Heart left ventricle (tissue), 16 donors: ENCODE measurements at regions not wholly inside any gene's neighbourhood (a gene's known extent, or its start where the extent isn't known, plus 50 kb on each side); places are given as distances from the start of the nearest gene placed in this dataset.

Source experiments
- ATAC-seq, 4 donors: fragments of 200-7000 bp; cut with Tn5 transposase; one replicate each; pipeline ENCODE4 v1.9.1; 2020 to 2022; ENCODE audit warnings: moderate library complexity in 4 of 4, mild to moderate bottlenecking in 3 of 4, moderate number of reproducible peaks in 1 of 4
- DNase-seq, 5 donors: peaks; one replicate each; pipeline ENCODE4 v3.0.0-alpha.2; 2020
- H3K27ac ChIP-seq, 12 donors: fragments of 200-600 bp; sonication (generic) in 4 of 12; one replicate each; pipeline versions ENCODE4 v1.5.0 to v1.8.0; 2016 to 2022; ENCODE audit warnings: mild to moderate bottlenecking in 2 of 12
- H3K27me3 ChIP-seq, 9 donors: fragments of 200-600 bp; sonication (generic) in 2 of 9; one replicate each; pipeline versions ENCODE4 v1.5.1 to v1.8.0; 2016 to 2022; ENCODE audit warnings: mild to moderate bottlenecking in 3 of 9
- H3K36me3 ChIP-seq, 9 donors: fragments of 200-600 bp; sonication (generic) in 2 of 9; one replicate each; pipeline versions ENCODE4 v1.5.0 to v1.8.0; 2018 to 2022; ENCODE audit warnings: mild to moderate bottlenecking in 2 of 9
- H3K4me1 ChIP-seq, 12 donors: fragments of 200-600 bp; sonication (generic) in 4 of 12; one replicate each; pipeline versions ENCODE4 v1.5.0 to v1.8.0; 2016 to 2022; ENCODE audit warnings: mild to moderate bottlenecking in 3 of 12
- H3K4me3 ChIP-seq, 12 donors: fragments of 200-600 bp; sonication (generic) in 4 of 12; one replicate each; pipeline versions ENCODE4 v1.5.0 to v1.8.0; 2017 to 2022; ENCODE audit warnings: mild to moderate bottlenecking in 9 of 12, moderate library complexity in 4 of 12
- H3K9me3 ChIP-seq, 12 donors: fragments of 200-600 bp; sonication (generic) in 4 of 12; one replicate each; pipeline versions ENCODE4 v1.5.0 to v1.8.0; 2016 to 2022; ENCODE audit warnings: mild to moderate bottlenecking in 1 of 12
- POLR2A ChIP-seq, 2 donors: fragments of 450-650 bp; IDR thresholded peaks; one replicate each; pipeline ENCODE4 v1.6.1; 2017; ENCODE audit warnings: antibody characterized with exemption in 2 of 2, mild to moderate bottlenecking in 2 of 2, moderate library complexity in 2 of 2
- WGBS, 4 donors: extraction: QIAGEN DNeasy Blood & Tissue Kit in 2 of 4; methylation state at CpG; one replicate each; pipeline versions ENCODE4 v1.1.5 to v1.1.7; 2013 to 2018; 5-methylcytosine and 5-hydroxymethylcytosine counted together
- intact Hi-C, 10 donors: fragments of 100-400 bp; cut with DNase I; formaldehyde crosslinking; loops; one replicate each; pipeline versions ENCODE4 v1.11.1 to v1.14.2; 2022
- TF ChIP-seq, protein P1 (sequence below), 12 donors: fragments of 200-600 bp; sonication (generic) in 4 of 12; IDR thresholded peaks; one replicate each; pipeline versions ENCODE4 v1.5.0 to v1.8.0; 2018 to 2022; ENCODE audit warnings: antibody characterized with exemption in 12 of 12, mild to moderate bottlenecking in 5 of 12
- donor health status: ischemic (EF 13 %, LVEDD 7.1; RV severe dilation, severe dysfunction).
- donor health status: healthy with polysubstance abuse.
- donor health status: DM: no; HTN: yes; CAD: no.
- donor health status: DM: no; HTN: no; CAD: no.
- donor health status: ischemic (EF 25% LVEDD 6.9; RV normal size, moderate dysfunction).
- donor health status: ischemic (EF 25% LVEDD 5.7; RV mildly dilated, moderate dysfunction).
- donor health status: healthy.
- donor health status: DM: yes; HTN: yes; CAD: no.
- donor health status: ischemic (EF 35%, LVEDD 5.7; RV mildly dilated, moderate dysfunction).
- donor health status: nonischemic (EF 11% LVEDD 7.7; RV severe dilation, severe dysfunction).
- donor health status: DM: yes; HTN: yes; CAD: no.
- donor health status: PGD.
- donor health status: ischemic (EF 29% LVEDD 5.4; RV normal size, mild dysfunction).
- donor health status: nonischemic (EF 23%, LVEDD 6.1; RV moderate dilation, normal function).

DNA sequence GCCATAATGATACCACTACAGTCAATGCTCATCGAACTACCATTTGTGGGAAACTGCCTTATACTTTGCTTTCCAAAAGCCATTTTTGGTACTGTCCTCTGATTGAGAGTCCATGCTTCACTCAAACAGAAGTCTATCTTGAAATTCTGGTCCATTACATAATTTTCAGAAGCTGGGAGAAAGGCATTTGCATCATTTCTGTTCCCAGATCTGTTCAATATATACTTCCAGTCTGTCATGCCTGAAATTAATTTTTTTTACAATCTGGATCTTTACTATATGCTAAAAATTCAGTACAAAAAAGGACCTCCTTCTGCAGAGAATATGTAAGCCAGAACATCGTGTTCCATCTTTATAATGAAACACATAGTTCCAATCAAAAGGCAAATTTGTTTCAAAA is 528.9 kb upstream of the MEF2C start:
- no peaks in the 10 kb centered on the region for H3K9me3 ChIP-seq
- TF ChIP-seq, protein P1, sequence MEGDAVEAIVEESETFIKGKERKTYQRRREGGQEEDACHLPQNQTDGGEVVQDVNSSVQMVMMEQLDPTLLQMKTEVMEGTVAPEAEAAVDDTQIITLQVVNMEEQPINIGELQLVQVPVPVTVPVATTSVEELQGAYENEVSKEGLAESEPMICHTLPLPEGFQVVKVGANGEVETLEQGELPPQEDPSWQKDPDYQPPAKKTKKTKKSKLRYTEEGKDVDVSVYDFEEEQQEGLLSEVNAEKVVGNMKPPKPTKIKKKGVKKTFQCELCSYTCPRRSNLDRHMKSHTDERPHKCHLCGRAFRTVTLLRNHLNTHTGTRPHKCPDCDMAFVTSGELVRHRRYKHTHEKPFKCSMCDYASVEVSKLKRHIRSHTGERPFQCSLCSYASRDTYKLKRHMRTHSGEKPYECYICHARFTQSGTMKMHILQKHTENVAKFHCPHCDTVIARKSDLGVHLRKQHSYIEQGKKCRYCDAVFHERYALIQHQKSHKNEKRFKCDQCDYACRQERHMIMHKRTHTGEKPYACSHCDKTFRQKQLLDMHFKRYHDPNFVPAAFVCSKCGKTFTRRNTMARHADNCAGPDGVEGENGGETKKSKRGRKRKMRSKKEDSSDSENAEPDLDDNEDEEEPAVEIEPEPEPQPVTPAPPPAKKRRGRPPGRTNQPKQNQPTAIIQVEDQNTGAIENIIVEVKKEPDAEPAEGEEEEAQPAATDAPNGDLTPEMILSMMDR (IDR thresholded peaks at IDR 0.05) = no peak
- TF ChIP-seq POLR2A (IDR thresholded peaks at IDR 0.05) = no peak
- no peak for DNase-seq
- 91 to 99% (median 95%) methylated on average over 2 of the region's 2 CpGs for WGBS, 4 donors
- no peak for ATAC-seq
- no peaks in the 10 kb centered on the region for H3K36me3 ChIP-seq
- H3K4me3 ChIP-seq = no peak overlapping the region
- H3K27ac ChIP-seq = no peak overlapping the region
- intact Hi-C loops = no loop called here
- H3K4me1 ChIP-seq = peaks cover 0 to 1% (median 0%) of the 10 kb centered on the region in 12 donors
- H3K27me3 ChIP-seq = no peaks in the 10 kb centered on the region

DNA sequence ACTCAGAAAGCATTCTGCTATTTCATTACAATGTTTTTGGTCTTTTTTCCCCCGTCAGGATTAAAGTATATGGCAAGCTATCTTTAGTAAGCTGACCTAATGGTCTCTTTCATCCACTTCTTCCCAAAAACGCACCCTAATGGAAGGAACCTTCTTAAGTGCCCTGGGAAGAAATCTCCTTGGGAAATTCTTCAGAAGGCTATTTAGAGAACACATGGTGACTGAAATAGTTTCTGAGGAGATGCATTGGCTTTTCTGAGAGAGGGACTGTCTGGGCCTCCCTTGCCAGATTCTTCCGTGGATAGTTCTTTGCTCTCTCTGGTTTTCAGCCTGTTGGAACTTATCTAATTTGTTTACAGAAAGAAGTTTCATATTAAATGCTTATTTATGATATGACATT is 524.1 kb upstream of the MEF2C start:
- intact Hi-C loops = no loop called here
- TF ChIP-seq POLR2A (IDR thresholded peaks at IDR 0.05) = no peak
- TF ChIP-seq, protein P1 (IDR thresholded peaks at IDR 0.05) = no peak
- Histone ChIP-seq H3K27me3 (no peaks in the 10 kb centered on the region), H3K27ac (peak overlapping the region in 6 of 12 donors; percentile 9 to 60 (median 30)), H3K4me1 (peaks cover 0 to 3% (median 0%) of the 10 kb centered on the region in 12 donors), H3K4me3 (no peak overlapping the region), H3K9me3 (no peaks in the 10 kb centered on the region), H3K36me3 (no peaks in the 10 kb centered on the region)
- ATAC-seq (peak in 1 of 4 donors; percentile 37), DNase-seq (no peak)
- WGBS, 4 donors = 57 to 68% (median 64%) methylated on average over 3 of the region's 3 CpGs

DNA sequence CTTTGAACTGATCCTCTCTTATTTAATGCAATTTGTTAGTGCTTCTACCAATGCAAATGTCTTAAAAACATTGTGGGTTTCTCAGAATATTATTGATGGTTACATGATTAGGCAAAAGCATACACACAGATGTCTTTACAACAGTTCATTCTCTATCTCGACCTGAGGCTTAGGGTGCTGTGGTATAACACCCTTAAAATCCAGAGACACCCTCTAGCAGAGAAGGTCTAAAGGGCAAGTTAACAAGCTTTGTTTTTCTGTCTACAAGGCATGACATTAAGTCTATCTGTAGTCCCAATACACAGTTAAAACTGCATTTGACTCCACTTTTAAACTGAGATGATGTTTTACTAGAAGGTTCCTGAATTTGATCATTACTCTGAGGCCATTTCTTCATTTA is 518.7 kb upstream of the MEF2C start:
- Histone ChIP-seq H3K9me3 (no peaks in the 10 kb centered on the region), H3K4me1 (peaks cover 0 to 27% (median 0%) of the 10 kb centered on the region in 12 donors), H3K27ac (no peak overlapping the region), H3K4me3 (no peak overlapping the region), H3K27me3 (no peaks in the 10 kb centered on the region), H3K36me3 (no peaks in the 10 kb centered on the region)
- intact Hi-C loops = no loop called here
- ATAC-seq = no peak
- 74 to 93% (median 79%) methylated on average over 1 of the region's 1 CpG for WGBS, 4 donors
- TF ChIP-seq, protein P1 (IDR thresholded peaks at IDR 0.05) = no peak
- no peak for TF ChIP-seq POLR2A (IDR thresholded peaks at IDR 0.05)
- no peak for DNase-seq

DNA sequence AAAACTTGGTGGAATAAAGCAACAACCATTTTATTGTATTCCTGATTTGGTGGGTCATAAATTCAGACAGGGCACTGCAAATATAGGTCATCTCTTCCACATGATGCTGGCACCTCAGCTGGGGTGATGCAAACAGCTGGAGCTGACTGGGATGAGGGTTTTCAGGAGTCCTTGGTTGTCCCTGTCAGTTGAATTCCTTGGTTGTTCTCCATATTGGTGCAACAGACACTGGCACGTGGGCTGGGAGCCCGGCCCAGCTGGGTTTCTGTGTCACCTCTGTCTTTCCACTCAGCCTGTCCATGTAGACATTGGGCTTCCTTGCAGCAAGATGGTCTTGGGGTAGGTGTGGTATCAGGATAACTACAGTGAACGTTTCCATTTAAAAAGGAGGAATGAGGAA is 518.0 kb upstream of the MEF2C start:
- TF ChIP-seq, protein P1 (IDR thresholded peaks at IDR 0.05) = no peak
- no peak for TF ChIP-seq POLR2A (IDR thresholded peaks at IDR 0.05)
- H3K27ac ChIP-seq = no peak overlapping the region
- no peaks in the 10 kb centered on the region for H3K27me3 ChIP-seq
- no peak overlapping the region for H3K4me3 ChIP-seq
- ATAC-seq (no peak), DNase-seq (no peak)
- H3K9me3 ChIP-seq = no peaks in the 10 kb centered on the region
- H3K4me1 ChIP-seq = peaks cover 0 to 33% (median under 1%) of the 10 kb centered on the region in 12 donors
- intact Hi-C loops = no loop called here
- 78 to 90% (median 89%) methylated on average over 1 to 3 of the region's 3 CpGs for WGBS, 4 donors
- H3K36me3 ChIP-seq = no peaks in the 10 kb centered on the region
